MM.1S (cell line): ENCODE measurements at regions not wholly inside any gene's neighbourhood (a gene's known extent, or its start where the extent isn't known, plus 50 kb on each side); places are given as distances from the start of the nearest gene placed in this dataset.

Source experiments
- DNase-seq: peaks from one replicate; pipeline ENCODE4 v3.0.0-alpha.2; 2015
- H2AFZ ChIP-seq: fragments of 300-600 bp; sonication (generic); 2 replicates; pipeline ENCODE4 v1.6.0; 2016; ENCODE audit warnings: antibody characterized with exemption, low read length
- H3F3A ChIP-seq: fragments of 300-600 bp; sonication (generic); 2 replicates; pipeline ENCODE4 v1.6.1; 2016; ENCODE audit warnings: mild to moderate bottlenecking, antibody characterized with exemption, low read length, moderate library complexity, mixed read lengths; ENCODE audit not compliant: insufficient read depth
- H3K27ac ChIP-seq: fragments of 300-600 bp; sonication (generic); 2 replicates; pipeline ENCODE4 v1.5.1; 2016; ENCODE audit warnings: mild to moderate bottlenecking, low read length
- H3K27me3 ChIP-seq: fragments of 300-600 bp; sonication (generic); replicated peaks from 2 replicates; pipeline ENCODE4 v1.6.0; 2016; ENCODE audit warnings: low read length; ENCODE audit not compliant: insufficient read depth
- H3K36me3 ChIP-seq: fragments of 300-600 bp; sonication (generic); replicated peaks from 2 replicates; pipeline ENCODE4 v1.6.1; 2016; ENCODE audit warnings: mild to moderate bottlenecking, low read length, mixed read lengths; ENCODE audit not compliant: insufficient read depth
- H3K4me1 ChIP-seq: fragments of 300-600 bp; sonication (generic); 2 replicates; pipeline ENCODE4 v1.6.1; 2016; ENCODE audit warnings: low read length, mixed read lengths
- H3K4me2 ChIP-seq: fragments of 300-600 bp; sonication (generic); 2 replicates; pipeline ENCODE4 v1.6.0; 2016; ENCODE audit warnings: low read depth, low read length
- H3K4me3 ChIP-seq: fragments of 300-600 bp; sonication (generic); 2 replicates; pipeline ENCODE4 v1.5.1; 2016; ENCODE audit warnings: low read length, mixed read lengths
- H3K79me2 ChIP-seq: fragments of 300-600 bp; sonication (generic); 2 replicates; pipeline ENCODE4 v1.6.1; 2016; ENCODE audit warnings: mixed run types, low read length, mixed read lengths
- H3K9ac ChIP-seq: fragments of 300-600 bp; sonication (generic); 2 replicates; pipeline ENCODE4 v1.6.1; 2016; ENCODE audit warnings: low read length, mixed read lengths
- H3K9me2 ChIP-seq: fragments of 300-600 bp; sonication (generic); replicated peaks from 2 replicates; pipeline ENCODE4 v1.6.1; 2016; ENCODE audit warnings: mild to moderate bottlenecking, low read length, mixed read lengths; ENCODE audit not compliant: insufficient read depth
- H3K9me3 ChIP-seq: fragments of 300-600 bp; sonication (generic); replicated peaks from 2 replicates; pipeline ENCODE4 v1.6.1; 2016; ENCODE audit warnings: mild to moderate bottlenecking, low read length, mixed read lengths; ENCODE audit not compliant: insufficient read depth
- H4K20me1 ChIP-seq: fragments of 300-600 bp; sonication (generic); 2 replicates; pipeline ENCODE4 v1.6.1; 2016; ENCODE audit warnings: mild to moderate bottlenecking, low read length, moderate library complexity, mixed read lengths; ENCODE audit not compliant: insufficient read depth
- CTCF ChIP-seq: fragments of 300-600 bp; sonication (generic); IDR thresholded peaks from 2 replicates; pipeline ENCODE4 v1.5.1; 2016; ENCODE audit warnings: antibody characterized with exemption, low read length, mixed read lengths
- EZH2 ChIP-seq: fragments of 300-600 bp; sonication (generic); optimal IDR thresholded peaks from 2 replicates; pipeline ENCODE3; 2017; ENCODE audit warnings: low read depth, mild to moderate bottlenecking, antibody characterized with exemption, low read length, mixed read lengths
- EZH2phosphoT487 ChIP-seq: fragments of 300-600 bp; sonication (generic); IDR thresholded peaks from 2 replicates; pipeline ENCODE4 v1.6.1; 2018; ENCODE audit warnings: antibody characterized with exemption, low read length

GRCh38 chr9:99748676-99749075, 73.0 kb upstream of the NR4A3 start:
- no peaks in the 10 kb centered on the region for H4K20me1 ChIP-seq
- DNase-seq: no peak
- H2AFZ ChIP-seq: no peak overlapping the region
- H3K4me2 ChIP-seq: no peak overlapping the region
- no peaks in the 10 kb centered on the region for H3K36me3 ChIP-seq
- no peaks in the 10 kb centered on the region for H3K9me2 ChIP-seq
- no peaks in the 10 kb centered on the region for H3K79me2 ChIP-seq
- no peaks in the 10 kb centered on the region for H3K27me3 ChIP-seq
- H3K9me3 ChIP-seq: no peaks in the 10 kb centered on the region
- no peak overlapping the region for H3K4me3 ChIP-seq
- TF ChIP-seq CTCF (no peak), EZH2phosphoT487 (no peak), EZH2 (no peak)
- no peak overlapping the region for H3K27ac ChIP-seq
- peaks cover 15% of the 10 kb centered on the region for H3K4me1 ChIP-seq
- H3K9ac ChIP-seq: no peak overlapping the region
- H3F3A ChIP-seq: no peaks in the 10 kb centered on the region

GRCh38 chr9:99749641-99750040, 72.0 kb upstream of the NR4A3 start:
- peak; percentile 68 for DNase-seq
- Histone ChIP-seq H3K27ac (no peak overlapping the region), H3K9me3 (no peaks in the 10 kb centered on the region), H3K36me3 (no peaks in the 10 kb centered on the region), H2AFZ (no peak overlapping the region), H4K20me1 (no peaks in the 10 kb centered on the region), H3F3A (no peaks in the 10 kb centered on the region), H3K79me2 (no peaks in the 10 kb centered on the region), H3K9me2 (no peaks in the 10 kb centered on the region), H3K4me1 (peaks cover 15% of the 10 kb centered on the region), H3K9ac (no peak overlapping the region), H3K27me3 (no peaks in the 10 kb centered on the region), H3K4me3 (no peak overlapping the region), H3K4me2 (no peak overlapping the region)
- TF ChIP-seq EZH2phosphoT487: no peak
- TF ChIP-seq CTCF: no peak
- no peak for TF ChIP-seq EZH2

GRCh38 chr9:99750526-99750925, 71.2 kb upstream of the NR4A3 start:
- H3K9ac ChIP-seq: no peak overlapping the region
- no peak for TF ChIP-seq CTCF
- TF ChIP-seq EZH2: no peak
- no peak for TF ChIP-seq EZH2phosphoT487
- no peak overlapping the region for H3K27ac ChIP-seq
- H3K36me3 ChIP-seq: no peaks in the 10 kb centered on the region
- H3K4me3 ChIP-seq: no peak overlapping the region
- no peak overlapping the region for H2AFZ ChIP-seq
- H3K9me2 ChIP-seq: no peaks in the 10 kb centered on the region
- no peaks in the 10 kb centered on the region for H4K20me1 ChIP-seq
- DNase-seq: no peak
- no peak overlapping the region for H3K4me2 ChIP-seq
- H3K4me1 ChIP-seq: peaks cover 15% of the 10 kb centered on the region
- no peaks in the 10 kb centered on the region for H3K79me2 ChIP-seq
- no peaks in the 10 kb centered on the region for H3K9me3 ChIP-seq
- no peaks in the 10 kb centered on the region for H3K27me3 ChIP-seq
- no peaks in the 10 kb centered on the region for H3F3A ChIP-seq
